ENCODE measurements at regions not wholly inside any gene's neighbourhood (a gene's known extent, or its start where the extent isn't known, plus 50 kb on each side); places are given as distances from the start of the nearest gene placed in this dataset.

GRCh38 chr3:127482216-127483004, 108.1 kb downstream of the TPRA1 start:
- H3K79me2 ChIP-seq (ENCODE audit: insufficient read depth, low read length), result no peaks in the 10 kb centered on the region
- no peak for TF ChIP-seq CTCF (IDR thresholded peaks at IDR 0.05)
- no peaks in the 10 kb centered on the region for H3K36me3 ChIP-seq (replicated peaks in 1 of 2; ENCODE audit: control insufficient read depth in 1 of 2, insufficient read depth in 2 of 2, low read length in 2 of 2)
- H4K20me1 ChIP-seq (ENCODE audit: insufficient read depth, low read length), result no peaks in the 10 kb centered on the region
- H3K9me3 Mint-ChIP-seq, result no peaks in the 10 kb centered on the region
- H3K9me3 ChIP-seq (replicated peaks in 1 of 2; ENCODE audit: control insufficient read depth in 1 of 2, insufficient read depth in 1 of 2, low read length in 2 of 2), result no peaks in the 10 kb centered on the region
- H3K4me1 Mint-ChIP-seq, result no peaks in the 10 kb centered on the region
- H3K9ac ChIP-seq (ENCODE audit: insufficient read depth, low read length, poor library complexity, severe bottlenecking), result no peak overlapping the region
- H3K27ac ChIP-seq (ENCODE audit: low read depth in 1 of 2, low read length in 2 of 2), result no peak overlapping the region
- no peaks in the 10 kb centered on the region for H3K36me3 Mint-ChIP-seq
- 95% methylated on average over 14 of the region's 14 CpGs for WGBS (ENCODE audit: insufficient coverage)
- no peak overlapping the region for H3K27ac Mint-ChIP-seq
- peaks cover 13 to 33% (median 23%) of the 10 kb centered on the region in 3 donors for H3K27me3 Mint-ChIP-seq (ENCODE audit: low read depth in 3 of 3)
- H3K4me3 ChIP-seq (replicated peaks in 1 of 3; ENCODE audit: low read depth in 2 of 3, low read length in 3 of 3), result no peak overlapping the region
- H3K27me3 ChIP-seq (ENCODE audit: control insufficient read depth in 2 of 2, insufficient read depth in 2 of 2, low read length in 2 of 2), result peaks cover 0 to 10% of the 10 kb centered on the region in 2 donors
- no peak overlapping the region for H2AFZ ChIP-seq (ENCODE audit: insufficient read depth, low read depth, low read length, poor library complexity, severe bottlenecking)
- no peak for DNase-seq
- no peaks in the 10 kb centered on the region for H3K4me1 ChIP-seq (ENCODE audit: control insufficient read depth in 1 of 2, insufficient read depth in 2 of 2, low read length in 2 of 2)
- H3K4me3 Mint-ChIP-seq, result no peak overlapping the region
- no peak overlapping the region for H3K4me2 ChIP-seq (replicated peaks; ENCODE audit: extremely low read depth, low read length, poor library complexity, severe bottlenecking)
- intact Hi-C loops (cut with micrococcal nuclease), result no loop called here

GRCh38 chr3:127480196-127480954, 110.2 kb downstream of the TPRA1 start:
- 88% methylated on average over 5 of the region's 9 CpGs for WGBS (ENCODE audit: insufficient coverage)
- no peak overlapping the region for H3K27ac Mint-ChIP-seq
- TF ChIP-seq CTCF (IDR thresholded peaks at IDR 0.05), result no peak
- H3K36me3 Mint-ChIP-seq, result no peaks in the 10 kb centered on the region
- no peak overlapping the region for H3K4me2 ChIP-seq (replicated peaks; ENCODE audit: extremely low read depth, low read length, poor library complexity, severe bottlenecking)
- H2AFZ ChIP-seq (ENCODE audit: insufficient read depth, low read depth, low read length, poor library complexity, severe bottlenecking), result no peak overlapping the region
- no peak for DNase-seq
- H3K4me1 Mint-ChIP-seq, result no peaks in the 10 kb centered on the region
- H3K4me3 ChIP-seq (replicated peaks in 1 of 3; ENCODE audit: low read depth in 2 of 3, low read length in 3 of 3), result no peak overlapping the region
- peaks cover 10 to 28% (median 17%) of the 10 kb centered on the region in 3 donors for H3K27me3 Mint-ChIP-seq (ENCODE audit: low read depth in 3 of 3)
- no peak overlapping the region for H3K27ac ChIP-seq (ENCODE audit: low read depth in 1 of 2, low read length in 2 of 2)
- H3K9ac ChIP-seq (ENCODE audit: insufficient read depth, low read length, poor library complexity, severe bottlenecking), result no peak overlapping the region
- H3K9me3 Mint-ChIP-seq, result no peaks in the 10 kb centered on the region
- no peaks in the 10 kb centered on the region for H4K20me1 ChIP-seq (ENCODE audit: insufficient read depth, low read length)
- H3K79me2 ChIP-seq (ENCODE audit: insufficient read depth, low read length), result no peaks in the 10 kb centered on the region
- H3K9me3 ChIP-seq (replicated peaks in 1 of 2; ENCODE audit: control insufficient read depth in 1 of 2, insufficient read depth in 1 of 2, low read length in 2 of 2), result no peaks in the 10 kb centered on the region
- intact Hi-C loops (cut with micrococcal nuclease), result no loop called here
- peaks cover 0 to 8% of the 10 kb centered on the region in 2 donors for H3K27me3 ChIP-seq (ENCODE audit: control insufficient read depth in 2 of 2, insufficient read depth in 2 of 2, low read length in 2 of 2)
- no peak overlapping the region for H3K4me3 Mint-ChIP-seq
- no peaks in the 10 kb centered on the region for H3K4me1 ChIP-seq (ENCODE audit: control insufficient read depth in 1 of 2, insufficient read depth in 2 of 2, low read length in 2 of 2)
- no peaks in the 10 kb centered on the region for H3K36me3 ChIP-seq (replicated peaks in 1 of 2; ENCODE audit: control insufficient read depth in 1 of 2, insufficient read depth in 2 of 2, low read length in 2 of 2)
